ENCODE measurements at regions not wholly inside any gene's neighbourhood (a gene's known extent, or its start where the extent isn't known, plus 50 kb on each side); places are given as distances from the start of the nearest gene placed in this dataset.

DNA sequence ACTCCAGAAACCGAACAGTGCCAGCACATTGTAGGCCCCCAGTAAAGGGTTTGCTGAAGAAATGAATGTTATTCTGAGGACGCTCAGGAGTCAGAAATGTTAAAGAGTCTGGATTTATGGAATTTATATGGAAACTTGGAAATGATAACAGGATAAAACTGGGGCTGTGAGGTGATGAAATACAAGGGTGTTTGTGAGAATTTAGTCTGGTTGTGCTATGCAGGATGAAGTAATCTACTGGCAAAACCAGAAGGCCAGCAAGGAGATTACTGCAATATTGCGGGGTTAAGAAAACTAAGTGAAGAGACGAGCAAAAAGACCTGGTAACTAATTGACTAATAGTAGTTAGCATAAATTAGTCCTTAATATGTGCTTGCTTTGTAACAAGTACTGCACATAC, 467.8 kb downstream of the ZEB2 start:
- TF ChIP-seq, protein P1, sequence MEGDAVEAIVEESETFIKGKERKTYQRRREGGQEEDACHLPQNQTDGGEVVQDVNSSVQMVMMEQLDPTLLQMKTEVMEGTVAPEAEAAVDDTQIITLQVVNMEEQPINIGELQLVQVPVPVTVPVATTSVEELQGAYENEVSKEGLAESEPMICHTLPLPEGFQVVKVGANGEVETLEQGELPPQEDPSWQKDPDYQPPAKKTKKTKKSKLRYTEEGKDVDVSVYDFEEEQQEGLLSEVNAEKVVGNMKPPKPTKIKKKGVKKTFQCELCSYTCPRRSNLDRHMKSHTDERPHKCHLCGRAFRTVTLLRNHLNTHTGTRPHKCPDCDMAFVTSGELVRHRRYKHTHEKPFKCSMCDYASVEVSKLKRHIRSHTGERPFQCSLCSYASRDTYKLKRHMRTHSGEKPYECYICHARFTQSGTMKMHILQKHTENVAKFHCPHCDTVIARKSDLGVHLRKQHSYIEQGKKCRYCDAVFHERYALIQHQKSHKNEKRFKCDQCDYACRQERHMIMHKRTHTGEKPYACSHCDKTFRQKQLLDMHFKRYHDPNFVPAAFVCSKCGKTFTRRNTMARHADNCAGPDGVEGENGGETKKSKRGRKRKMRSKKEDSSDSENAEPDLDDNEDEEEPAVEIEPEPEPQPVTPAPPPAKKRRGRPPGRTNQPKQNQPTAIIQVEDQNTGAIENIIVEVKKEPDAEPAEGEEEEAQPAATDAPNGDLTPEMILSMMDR (conservative IDR thresholded peaks at IDR 0.05; ENCODE audit: low read depth, low read length), result no peak
- no peak for TF ChIP-seq EZH2phosphoT487 (IDR thresholded peaks at IDR 0.05; ENCODE audit: borderline replicate concordance, low read length)
- TF ChIP-seq EZH2 (IDR thresholded peaks at IDR 0.05; ENCODE audit: low read length, unreplicated experiment), result no peak

All from PC-3 (cell line).